WTC11 (cell line): ENCODE measurements at regions not wholly inside any gene's neighbourhood (a gene's known extent, or its start where the extent isn't known, plus 50 kb on each side); places are given as distances from the start of the nearest gene placed in this dataset.
"Not testable (repeated sequence)": the region's sequence is repeated elsewhere in the genome, so short reads cannot be mapped to it uniquely, and the experiment has no call there.

Experiments
- ATAC-seq: fragments of 200-7000 bp; cut with Tn5 transposase; 2 replicates; pipeline ENCODE4 v1.10.0; 2021; ENCODE audit warnings: mild to moderate bottlenecking, moderate library complexity
- CTCF ChIA-PET: fragments of 300-600 bp; sonication (Branson Sonifier 250); formaldehyde crosslinking; loops from one replicate; lab custom pipeline; 2021; ENCODE audit warnings: antibody characterized with exemption; lab: Charles Lee
- POLR2A ChIA-PET: fragments of 350-600 bp; sonication (Branson Sonifier 250); formaldehyde crosslinking; loops from one replicate; lab custom pipeline; 2021; ENCODE audit warnings: antibody characterized with exemption; lab: Charles Lee
- DNase-seq: peaks from one replicate; pipeline ENCODE4 v3.0.0; 2021; ENCODE audit warnings: low spot score
- H3K27ac Mint-ChIP-seq: 2 replicates; pipeline ENCODE4 v1.8.0; 2021; ENCODE audit warnings: mixed read lengths
- H3K27me3 Mint-ChIP-seq: 2 replicates; pipeline ENCODE4 v1.8.0; 2021; ENCODE audit warnings: low read depth, mild to moderate bottlenecking, moderate library complexity, mixed read lengths
- H3K36me3 Mint-ChIP-seq: 2 replicates; pipeline ENCODE4 v1.8.0; 2021; ENCODE audit warnings: mixed read lengths
- H3K4me1 Mint-ChIP-seq: 2 replicates; pipeline ENCODE4 v1.8.0; 2022; ENCODE audit warnings: mixed read lengths
- H3K4me3 Mint-ChIP-seq: 2 replicates; pipeline ENCODE4 v1.8.0; 2021; ENCODE audit warnings: mild to moderate bottlenecking, moderate library complexity, mixed read lengths
- H3K9me3 Mint-ChIP-seq: 2 replicates; pipeline ENCODE4 v1.8.0; 2021; ENCODE audit warnings: mixed read lengths
- CREB1 ChIP-seq: sonication (generic); formaldehyde crosslinking; IDR thresholded peaks from 2 replicates; pipeline ENCODE4 v1.8.0; 2023; ENCODE audit warnings: mild to moderate bottlenecking, missing genetic modification reagents
- FOXJ3 ChIP-seq: sonication (generic); formaldehyde crosslinking; IDR thresholded peaks from 2 replicates; pipeline ENCODE4 v1.9.0; 2021; ENCODE audit warnings: missing genetic modification reagents, mild to moderate bottlenecking, borderline replicate concordance
- GABPB1 ChIP-seq: sonication (generic); formaldehyde crosslinking; IDR thresholded peaks from 2 replicates; pipeline ENCODE4 v1.8.1; 2023; ENCODE audit warnings: mild to moderate bottlenecking, missing genetic modification reagents
- HMGA2 ChIP-seq: fragments of 250-450 bp; sonication (Bioruptor Pico); IDR thresholded peaks from 2 replicates; pipeline ENCODE4 v1.4.0; 2021; ENCODE audit warnings: mild to moderate bottlenecking, moderate library complexity
- KAT7 ChIP-seq: sonication (generic); formaldehyde crosslinking; IDR thresholded peaks from 2 replicates; pipeline ENCODE4 v1.8.1; 2023; ENCODE audit warnings: missing genetic modification reagents, mild to moderate bottlenecking, borderline replicate concordance
- MLX ChIP-seq: sonication (generic); formaldehyde crosslinking; IDR thresholded peaks from 2 replicates; pipeline ENCODE4 v1.8.1; 2023; ENCODE audit warnings: mild to moderate bottlenecking, missing genetic modification reagents, moderate library complexity
- MXD4 ChIP-seq: fragments of 250-450 bp; sonication (Bioruptor Pico); IDR thresholded peaks from 2 replicates; pipeline ENCODE4 v1.8.0; 2021; ENCODE audit warnings: mild to moderate bottlenecking, moderate library complexity, borderline replicate concordance
- NR1H2 ChIP-seq: sonication (generic); formaldehyde crosslinking; IDR thresholded peaks from 2 replicates; pipeline ENCODE4 v1.9.0; 2021; ENCODE audit warnings: mild to moderate bottlenecking, moderate library complexity, missing genetic modification reagents
- RELA ChIP-seq: sonication (generic); formaldehyde crosslinking; IDR thresholded peaks from 2 replicates; pipeline ENCODE4 v1.8.1; 2022; ENCODE audit warnings: missing genetic modification reagents, mild to moderate bottlenecking, borderline replicate concordance
- SOX15 ChIP-seq: fragments of 250-450 bp; sonication (Bioruptor Pico); IDR thresholded peaks from 2 replicates; pipeline ENCODE4 v1.9.0; 2021; ENCODE audit warnings: mild to moderate bottlenecking
- SP1 ChIP-seq: sonication (generic); formaldehyde crosslinking; conservative IDR thresholded peaks from 2 replicates; pipeline ENCODE4 v1.8.1; 2022; ENCODE audit warnings: missing genetic modification reagents
- TP53 ChIP-seq: sonication (generic); formaldehyde crosslinking; IDR thresholded peaks from 2 replicates; pipeline ENCODE4 v1.8.1; 2023; ENCODE audit warnings: mild to moderate bottlenecking, missing genetic modification reagents
- ZMAT4 ChIP-seq: fragments of 250-450 bp; sonication (Bioruptor Pico); IDR thresholded peaks from 2 replicates; pipeline ENCODE4 v1.9.0; 2021; ENCODE audit warnings: mild to moderate bottlenecking
- ZNF138 ChIP-seq: sonication (generic); formaldehyde crosslinking; conservative IDR thresholded peaks from 2 replicates; pipeline ENCODE4 v1.8.1; 2022; ENCODE audit warnings: mild to moderate bottlenecking, moderate library complexity, missing genetic modification reagents
- ZNF263 ChIP-seq: sonication (generic); formaldehyde crosslinking; IDR thresholded peaks from 2 replicates; pipeline ENCODE4 v1.8.1; 2022; ENCODE audit warnings: low read depth, mild to moderate bottlenecking, moderate library complexity, missing genetic modification reagents
- ZNF423 ChIP-seq: fragments of 250-450 bp; sonication (Bioruptor Pico); IDR thresholded peaks from 2 replicates; pipeline ENCODE4 v2.1.2; 2022; ENCODE audit warnings: mild to moderate bottlenecking, moderate library complexity
- TF ChIP-seq, protein P1 (sequence below): sonication (generic); formaldehyde crosslinking; IDR thresholded peaks from 2 replicates; pipeline ENCODE4 v1.8.0; 2022; ENCODE audit warnings: mild to moderate bottlenecking, missing genetic modification reagents
- TF ChIP-seq, protein P2 (sequence below): sonication (generic); formaldehyde crosslinking; IDR thresholded peaks from 2 replicates; pipeline ENCODE4 v1.8.1; 2022; ENCODE audit warnings: low read depth, missing genetic modification reagents, borderline replicate concordance
- TF ChIP-seq, protein P3 (sequence below): sonication (generic); formaldehyde crosslinking; IDR thresholded peaks from 2 replicates; pipeline ENCODE4 v1.8.0; 2022; ENCODE audit warnings: mild to moderate bottlenecking, missing genetic modification reagents
- TF ChIP-seq, protein P4 (sequence below): fragments of 250-450 bp; sonication (Bioruptor Pico); IDR thresholded peaks from 2 replicates; pipeline ENCODE4 v2.1.2; 2022; ENCODE audit warnings: mild to moderate bottlenecking, moderate library complexity

DNA sequence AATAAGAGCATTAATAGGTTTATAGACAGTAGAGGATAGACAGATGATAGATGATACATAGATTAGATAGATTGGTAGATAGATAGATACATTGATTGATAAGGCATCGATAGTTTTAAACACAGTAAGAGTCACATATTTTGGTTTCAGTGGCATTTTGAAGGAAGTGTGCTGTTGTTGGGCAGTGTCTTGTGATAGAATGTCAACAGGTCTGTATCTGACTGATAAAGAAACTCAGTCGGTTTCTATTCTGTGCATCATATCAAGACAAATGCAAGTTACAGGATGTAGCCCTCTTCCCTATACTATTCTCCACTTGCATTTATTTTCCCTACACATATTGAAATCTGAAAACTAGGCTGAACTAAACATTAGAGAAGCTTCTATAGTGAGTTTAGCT, 1229.0 kb upstream of the ZEB2 start:
- Mint-ChIP-seq H3K27ac (no peak overlapping the region), H3K9me3 (no peaks in the 10 kb centered on the region), H3K4me1 (peaks cover 31% of the 10 kb centered on the region), H3K36me3 (no peaks in the 10 kb centered on the region), H3K27me3 (no peaks in the 10 kb centered on the region), H3K4me3 (no peak overlapping the region)
- ATAC-seq (no peak), DNase-seq (no peak)
- ChIA-PET CTCF (no interaction called here), POLR2A (no interaction called here)
- no peak for TF ChIP-seq KAT7
- TF ChIP-seq ZNF138 (CRISPR knock-in tag): no peak
- TF ChIP-seq RELA (CRISPR knock-in tag): no peak
- no peak for TF ChIP-seq ZNF423
- TF ChIP-seq, protein P1, sequence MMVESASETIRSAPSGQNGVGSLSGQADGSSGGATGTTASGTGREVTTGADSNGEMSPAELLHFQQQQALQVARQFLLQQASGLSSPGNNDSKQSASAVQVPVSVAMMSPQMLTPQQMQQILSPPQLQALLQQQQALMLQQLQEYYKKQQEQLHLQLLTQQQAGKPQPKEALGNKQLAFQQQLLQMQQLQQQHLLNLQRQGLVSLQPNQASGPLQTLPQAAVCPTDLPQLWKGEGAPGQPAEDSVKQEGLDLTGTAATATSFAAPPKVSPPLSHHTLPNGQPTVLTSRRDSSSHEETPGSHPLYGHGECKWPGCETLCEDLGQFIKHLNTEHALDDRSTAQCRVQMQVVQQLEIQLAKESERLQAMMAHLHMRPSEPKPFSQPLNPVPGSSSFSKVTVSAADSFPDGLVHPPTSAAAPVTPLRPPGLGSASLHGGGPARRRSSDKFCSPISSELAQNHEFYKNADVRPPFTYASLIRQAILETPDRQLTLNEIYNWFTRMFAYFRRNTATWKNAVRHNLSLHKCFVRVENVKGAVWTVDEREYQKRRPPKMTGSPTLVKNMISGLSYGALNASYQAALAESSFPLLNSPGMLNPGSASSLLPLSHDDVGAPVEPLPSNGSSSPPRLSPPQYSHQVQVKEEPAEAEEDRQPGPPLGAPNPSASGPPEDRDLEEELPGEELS (CRISPR knock-in tag): no peak
- no peak for TF ChIP-seq ZNF263 (CRISPR knock-in tag)
- TF ChIP-seq MXD4: no peak

- CTCF ChIA-PET: no interaction called here
- no peak for DNase-seq
- peaks cover 21% of the 10 kb centered on the region for H3K4me1 Mint-ChIP-seq
Observed at GRCh38 chr2:145747715-145748114, 1227.8 kb upstream of the ZEB2 start.

DNA sequence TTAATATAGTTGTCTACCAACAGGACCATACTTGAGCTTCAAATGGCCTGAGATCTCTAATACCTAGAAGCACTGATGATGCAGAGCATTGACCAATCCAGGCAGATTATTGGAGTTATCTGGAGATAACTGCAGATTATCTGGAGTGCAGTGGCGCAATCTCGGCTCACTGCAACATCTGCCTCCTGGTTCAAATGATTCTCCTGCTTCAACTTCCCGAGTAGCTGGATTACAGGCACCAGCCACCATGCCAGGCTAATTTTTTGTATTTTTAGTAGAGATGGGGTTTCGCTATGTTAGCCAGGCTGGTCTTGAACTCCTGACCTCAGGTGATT, 1225.4 kb upstream of the ZEB2 start:
- CTCF ChIA-PET, POLR2A ChIA-PET, H3K27me3 Mint-ChIP-seq, DNase-seq, H3K4me1 Mint-ChIP-seq, ATAC-seq, H3K27ac Mint-ChIP-seq, H3K36me3 Mint-ChIP-seq, H3K9me3 Mint-ChIP-seq, H3K4me3 Mint-ChIP-seq: not testable (repeated sequence)

More at GRCh38 chr2:145747715-145748114, 1227.8 kb upstream of the ZEB2 start:
- Mint-ChIP-seq H3K36me3 (no peaks in the 10 kb centered on the region), H3K27ac (no peak overlapping the region), H3K4me3 (no peak overlapping the region), H3K27me3 (no peaks in the 10 kb centered on the region), H3K9me3 (no peaks in the 10 kb centered on the region)
- ATAC-seq: no peak
- POLR2A ChIA-PET: no interaction called here
- TF ChIP-seq SOX15 (CRISPR knock-in tag): no peak
- TF ChIP-seq, protein P2, sequence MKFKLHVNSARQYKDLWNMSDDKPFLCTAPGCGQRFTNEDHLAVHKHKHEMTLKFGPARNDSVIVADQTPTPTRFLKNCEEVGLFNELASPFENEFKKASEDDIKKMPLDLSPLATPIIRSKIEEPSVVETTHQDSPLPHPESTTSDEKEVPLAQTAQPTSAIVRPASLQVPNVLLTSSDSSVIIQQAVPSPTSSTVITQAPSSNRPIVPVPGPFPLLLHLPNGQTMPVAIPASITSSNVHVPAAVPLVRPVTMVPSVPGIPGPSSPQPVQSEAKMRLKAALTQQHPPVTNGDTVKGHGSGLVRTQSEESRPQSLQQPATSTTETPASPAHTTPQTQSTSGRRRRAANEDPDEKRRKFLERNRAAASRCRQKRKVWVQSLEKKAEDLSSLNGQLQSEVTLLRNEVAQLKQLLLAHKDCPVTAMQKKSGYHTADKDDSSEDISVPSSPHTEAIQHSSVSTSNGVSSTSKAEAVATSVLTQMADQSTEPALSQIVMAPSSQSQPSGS: no peak
- TF ChIP-seq MXD4: no peak
- TF ChIP-seq MLX (CRISPR knock-in tag): no peak
- TF ChIP-seq, protein P3, sequence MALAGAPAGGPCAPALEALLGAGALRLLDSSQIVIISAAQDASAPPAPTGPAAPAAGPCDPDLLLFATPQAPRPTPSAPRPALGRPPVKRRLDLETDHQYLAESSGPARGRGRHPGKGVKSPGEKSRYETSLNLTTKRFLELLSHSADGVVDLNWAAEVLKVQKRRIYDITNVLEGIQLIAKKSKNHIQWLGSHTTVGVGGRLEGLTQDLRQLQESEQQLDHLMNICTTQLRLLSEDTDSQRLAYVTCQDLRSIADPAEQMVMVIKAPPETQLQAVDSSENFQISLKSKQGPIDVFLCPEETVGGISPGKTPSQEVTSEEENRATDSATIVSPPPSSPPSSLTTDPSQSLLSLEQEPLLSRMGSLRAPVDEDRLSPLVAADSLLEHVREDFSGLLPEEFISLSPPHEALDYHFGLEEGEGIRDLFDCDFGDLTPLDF (CRISPR knock-in tag): no peak

DNA sequence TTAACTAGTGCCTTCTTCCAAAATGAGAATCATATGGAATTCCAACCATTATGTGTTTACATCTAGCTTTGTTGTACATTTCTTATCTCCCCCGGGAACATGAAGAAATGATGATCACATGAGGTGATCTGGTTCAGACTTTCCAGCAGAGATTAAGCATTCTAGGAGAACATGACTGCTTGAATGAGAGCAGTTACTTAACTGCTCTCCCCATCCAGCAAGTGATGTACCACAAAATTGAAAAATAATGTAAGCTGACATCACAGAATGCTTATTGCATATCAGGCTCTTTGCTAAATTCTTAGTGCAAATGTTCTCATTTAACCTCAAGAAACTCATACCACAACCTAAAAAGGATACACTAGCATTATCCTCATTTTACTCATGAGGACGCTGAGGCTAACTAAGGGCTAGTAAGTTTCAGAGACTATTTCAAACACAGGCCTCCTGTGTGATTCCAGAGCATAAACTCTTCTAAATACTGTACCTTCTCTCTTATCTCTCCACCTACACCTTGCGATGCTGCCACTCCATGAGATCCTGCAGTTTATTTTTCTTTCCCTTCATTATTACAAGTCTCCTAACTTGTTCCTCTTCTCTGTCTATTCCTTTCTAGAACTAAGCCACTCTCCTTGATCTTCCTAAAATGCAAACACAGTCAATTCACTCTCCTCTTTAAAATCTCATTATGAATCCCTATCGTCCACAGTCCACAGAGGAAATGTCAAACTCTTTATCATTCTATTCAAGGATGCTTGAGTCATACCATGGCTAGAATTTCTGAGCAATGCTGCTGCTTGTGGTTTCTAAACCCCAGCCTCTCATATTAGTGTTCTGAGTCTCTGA, 1224.8 kb upstream of the ZEB2 start:
- no peaks in the 10 kb centered on the region for H3K36me3 Mint-ChIP-seq
- ChIA-PET CTCF (no interaction called here), POLR2A (no interaction called here)
- no peaks in the 10 kb centered on the region for H3K27me3 Mint-ChIP-seq
- peaks cover 7% of the 10 kb centered on the region for H3K4me1 Mint-ChIP-seq
- ATAC-seq: no peak
- no peaks in the 10 kb centered on the region for H3K9me3 Mint-ChIP-seq
- H3K4me3 Mint-ChIP-seq: no peak overlapping the region
- H3K27ac Mint-ChIP-seq: no peak overlapping the region
- no peak for DNase-seq
- TF ChIP-seq KAT7 (no peak), SP1 (CRISPR knock-in tag) (no peak), ZMAT4 (CRISPR knock-in tag) (no peak), TP53 (CRISPR knock-in tag) (no peak), HMGA2 (CRISPR knock-in tag) (no peak), CREB1 (CRISPR knock-in tag) (no peak), NR1H2 (CRISPR knock-in tag) (no peak), GABPB1 (CRISPR knock-in tag) (no peak), FOXJ3 (CRISPR knock-in tag) (no peak)
- TF ChIP-seq, protein P4, sequence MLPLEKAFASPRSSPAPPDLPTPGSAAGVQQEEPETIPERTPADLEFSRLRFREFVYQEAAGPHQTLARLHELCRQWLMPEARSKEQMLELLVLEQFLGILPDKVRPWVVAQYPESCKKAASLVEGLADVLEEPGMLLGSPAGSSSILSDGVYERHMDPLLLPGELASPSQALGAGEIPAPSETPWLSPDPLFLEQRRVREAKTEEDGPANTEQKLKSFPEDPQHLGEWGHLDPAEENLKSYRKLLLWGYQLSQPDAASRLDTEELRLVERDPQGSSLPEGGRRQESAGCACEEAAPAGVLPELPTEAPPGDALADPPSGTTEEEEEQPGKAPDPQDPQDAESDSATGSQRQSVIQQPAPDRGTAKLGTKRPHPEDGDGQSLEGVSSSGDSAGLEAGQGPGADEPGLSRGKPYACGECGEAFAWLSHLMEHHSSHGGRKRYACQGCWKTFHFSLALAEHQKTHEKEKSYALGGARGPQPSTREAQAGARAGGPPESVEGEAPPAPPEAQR (CRISPR knock-in tag): no peak
- TF ChIP-seq, protein P1 (CRISPR knock-in tag): no peak
